ENCODE measurements at regions not wholly inside any gene's neighbourhood (a gene's known extent, or its start where the extent isn't known, plus 50 kb on each side); places are given as distances from the start of the nearest gene placed in this dataset.

- no peak for TF ChIP-seq CTCF (IDR thresholded peaks at IDR 0.05)
- TF ChIP-seq EP300 (IDR thresholded peaks at IDR 0.05): no peak
- no peak for TF ChIP-seq POLR2AphosphoS5 (IDR thresholded peaks at IDR 0.05)
Measured at GRCh38 chrX:125096870-125097269, 222.8 kb upstream of the TEX13C start.

Data from upper lobe of left lung (tissue), 4 donors.